Activated T-cell treated with anti-CD3 and anti-CD28 coated beads for 24 hours (primary cell): ENCODE measurements at regions not wholly inside any gene's neighbourhood (a gene's known extent, or its start where the extent isn't known, plus 50 kb on each side); places are given as distances from the start of the nearest gene placed in this dataset.
"Not testable (repeated sequence)": the region's sequence is repeated elsewhere in the genome, so short reads cannot be mapped to it uniquely, and the experiment has no call there.

ENCODE experiments used
- DNase-seq: peaks from one replicate; pipeline ENCODE4 v3.0.0-alpha.2; 2020; ENCODE audit warnings: low read depth

GRCh38 chr15:36406366-36406765, 173.1 kb upstream of the CDIN1 start:
- DNase-seq: no peak

- DNase-seq: no peak
Observed at GRCh38 chr15:36406911-36407310, 172.5 kb upstream of the CDIN1 start.

DNA sequence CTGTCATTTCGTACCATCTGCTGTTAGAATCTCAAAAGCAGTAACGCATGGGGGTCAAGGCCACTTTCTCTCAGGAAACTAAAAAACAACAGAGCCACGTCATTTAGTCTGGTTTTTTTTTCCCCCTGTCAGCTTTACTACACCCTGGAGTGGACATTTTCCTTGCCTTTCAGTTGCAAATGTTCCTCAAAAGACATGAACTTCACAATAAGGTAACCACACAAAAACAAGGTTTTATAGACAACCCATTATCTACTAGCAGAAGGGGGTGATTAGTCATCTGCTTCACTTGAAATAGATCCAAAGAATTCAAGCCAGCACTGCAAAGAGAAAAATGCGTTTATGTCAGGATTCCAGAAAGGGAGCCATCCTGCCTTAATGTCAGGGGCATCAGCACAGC, 171.8 kb upstream of the CDIN1 start:
- DNase-seq: no peak

DNA sequence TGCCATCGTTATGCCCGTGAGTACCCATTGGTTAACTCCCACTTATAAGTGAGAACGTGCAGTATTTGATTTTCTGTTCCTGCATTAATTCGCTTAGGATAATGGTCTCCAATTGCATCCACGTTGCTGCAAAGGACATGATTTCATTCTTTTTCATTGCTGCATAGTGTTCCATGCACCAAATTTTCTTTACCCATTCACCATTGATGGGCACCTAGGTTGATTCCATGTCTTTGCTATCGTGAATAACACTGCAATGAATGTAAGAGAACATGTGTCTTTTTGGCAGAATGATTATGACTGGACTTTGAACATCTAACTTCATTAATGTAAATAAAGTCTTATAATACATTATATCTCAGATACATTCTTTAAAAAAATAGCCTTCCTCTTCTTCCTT, 169.6 kb upstream of the CDIN1 start:
- no peak for DNase-seq

DNA sequence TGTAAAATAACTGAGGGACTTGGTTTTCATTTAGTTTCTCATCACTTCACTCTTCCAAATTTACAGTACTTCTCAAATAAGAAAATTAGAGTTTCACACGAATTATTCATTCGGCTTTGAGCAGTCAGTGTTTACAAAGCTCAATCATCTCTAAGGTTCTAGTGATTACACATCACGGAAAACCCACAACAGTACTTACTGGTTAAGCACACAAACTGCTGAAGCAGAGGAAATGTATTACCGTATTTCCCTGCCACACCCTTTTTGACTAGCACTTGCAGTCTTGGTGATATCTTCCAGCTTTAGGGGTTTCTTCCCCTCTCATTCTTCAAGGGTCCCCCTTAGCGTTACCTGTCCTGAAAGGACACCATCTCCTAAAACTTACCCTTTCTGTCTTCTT, 164.8 kb upstream of the CDIN1 start:
- no peak for DNase-seq

DNA sequence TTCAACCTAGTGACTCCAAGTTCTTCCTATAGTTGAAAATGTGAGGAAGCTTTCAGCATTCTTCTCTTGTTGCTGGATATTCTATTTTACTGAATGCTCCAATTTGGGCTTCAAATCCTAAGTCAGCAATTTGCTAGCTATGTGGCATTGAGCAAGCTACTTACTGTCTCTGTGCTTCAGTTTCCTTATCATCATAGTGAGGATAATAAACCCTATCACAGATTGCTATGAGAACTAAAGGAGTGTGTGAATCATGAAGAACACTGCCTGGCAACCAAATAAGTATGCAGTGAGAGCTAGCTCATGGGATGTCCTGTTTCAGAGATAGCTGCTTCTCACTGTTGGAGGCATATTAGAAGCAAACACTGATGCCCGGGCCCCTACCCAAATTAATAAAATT, 163.8 kb upstream of the CDIN1 start:
- DNase-seq: no peak

GRCh38 chr15:36422631-36423030, 156.8 kb upstream of the CDIN1 start:
- DNase-seq: no peak

DNA sequence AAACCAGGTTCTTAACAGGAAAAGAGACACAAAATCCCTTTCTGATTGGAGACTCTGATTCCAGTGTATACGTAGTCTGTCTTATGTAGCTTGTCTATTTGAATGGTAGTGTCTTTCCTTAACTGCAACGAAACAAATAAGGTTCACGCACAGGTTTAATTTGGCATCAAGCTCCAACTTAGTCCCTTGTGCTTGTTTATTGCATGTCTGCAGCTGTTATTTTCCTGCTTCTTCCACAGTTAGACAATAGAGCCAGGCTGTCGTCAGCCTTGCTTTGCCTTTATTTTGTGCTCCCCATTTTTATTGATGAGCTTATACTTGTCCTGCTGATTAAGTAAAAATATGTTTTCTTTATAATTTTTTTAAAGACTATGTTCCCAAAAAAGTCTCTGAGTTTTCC, 152.7 kb upstream of the CDIN1 start:
- DNase-seq: no peak

GRCh38 chr15:36428102-36428845, 151.2 kb upstream of the CDIN1 start:
- DNase-seq: no peak

DNA sequence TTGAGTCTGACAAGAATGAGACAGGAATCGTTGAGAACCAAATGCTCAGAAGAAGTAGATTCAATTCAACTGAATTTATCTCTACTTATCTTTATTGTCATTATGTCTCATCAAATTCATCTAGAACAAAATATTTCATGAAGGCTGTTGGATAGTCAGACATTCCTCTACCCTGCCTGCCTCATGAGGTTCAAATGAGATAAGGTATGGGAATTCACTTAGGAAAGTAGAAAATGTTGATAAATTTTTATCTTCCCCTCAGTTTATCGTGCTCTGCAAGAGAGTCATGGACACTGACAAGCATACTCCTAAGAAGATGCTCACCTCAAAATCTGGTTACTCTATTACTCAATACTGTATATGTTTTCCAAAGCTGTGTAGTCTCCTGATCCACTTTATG, 149.7 kb upstream of the CDIN1 start:
- DNase-seq: no peak

DNA sequence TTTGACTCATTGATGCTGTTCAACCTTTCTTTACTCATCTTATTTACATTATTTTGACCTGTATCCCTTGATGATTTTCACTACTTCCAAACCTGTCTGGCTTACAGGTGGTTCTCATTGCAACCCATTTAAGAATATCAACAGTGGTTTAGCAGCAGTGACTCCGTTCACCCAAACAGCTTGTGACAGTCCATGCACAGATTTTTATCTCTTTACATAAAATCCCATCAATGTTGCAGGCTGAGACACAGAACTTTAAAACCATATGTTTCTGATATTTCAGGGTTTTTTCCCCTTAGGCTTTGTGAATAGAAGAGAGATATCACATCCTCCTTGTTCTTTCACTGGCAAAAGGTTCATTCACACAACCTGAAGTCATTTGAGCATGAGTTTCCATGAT, 149.1 kb upstream of the CDIN1 start:
- DNase-seq: no peak

DNA sequence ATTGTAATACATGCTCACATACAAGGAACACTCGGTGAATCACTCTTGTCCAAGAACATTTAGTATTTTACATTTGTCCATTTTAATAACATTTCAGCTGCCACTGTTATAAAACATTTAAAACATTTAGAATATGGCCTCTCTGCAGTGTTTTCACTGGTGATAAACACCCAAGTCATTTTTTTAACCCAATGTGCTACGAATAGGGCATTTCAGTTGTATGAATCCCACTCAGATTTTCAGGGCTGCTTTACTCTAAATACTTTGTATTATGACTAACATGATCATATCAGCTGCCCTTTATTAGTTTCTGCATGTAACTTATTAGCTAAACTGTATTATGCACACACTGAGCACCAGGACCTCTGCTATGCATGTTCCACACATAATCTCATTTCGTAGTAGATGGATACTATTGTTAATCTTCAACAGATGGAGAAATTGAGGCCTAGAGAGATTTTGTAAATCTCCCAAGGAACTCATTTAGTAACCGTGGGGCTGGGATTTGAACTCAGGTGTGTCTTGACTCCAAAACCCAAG, 148.6 kb upstream of the CDIN1 start:
- no peak for DNase-seq

DNA sequence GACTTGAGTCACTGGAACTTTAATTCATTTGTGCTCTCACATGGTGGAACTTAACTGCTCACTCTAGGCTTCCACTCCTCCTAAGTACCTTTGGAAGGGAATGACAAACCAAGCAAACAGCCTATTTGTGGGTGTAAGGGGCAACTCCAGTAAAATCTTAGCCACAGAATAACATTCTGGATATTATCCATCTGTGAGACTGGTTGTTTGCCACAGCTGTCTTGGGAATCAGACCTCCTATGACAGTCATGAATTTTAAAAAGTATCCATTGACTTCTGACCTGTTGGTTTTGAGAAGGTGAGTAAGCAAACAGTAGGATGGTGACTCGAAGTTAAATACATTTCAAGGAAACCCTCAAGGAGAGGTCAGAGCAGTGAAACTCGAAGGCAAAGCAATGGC, 147.3 kb upstream of the CDIN1 start:
- no peak for DNase-seq

- no peak for DNase-seq
Observed at GRCh38 chr15:36434177-36434576, 145.2 kb upstream of the CDIN1 start.

GRCh38 chr15:36438499-36438898, 140.9 kb upstream of the CDIN1 start:
- DNase-seq: no peak

DNA sequence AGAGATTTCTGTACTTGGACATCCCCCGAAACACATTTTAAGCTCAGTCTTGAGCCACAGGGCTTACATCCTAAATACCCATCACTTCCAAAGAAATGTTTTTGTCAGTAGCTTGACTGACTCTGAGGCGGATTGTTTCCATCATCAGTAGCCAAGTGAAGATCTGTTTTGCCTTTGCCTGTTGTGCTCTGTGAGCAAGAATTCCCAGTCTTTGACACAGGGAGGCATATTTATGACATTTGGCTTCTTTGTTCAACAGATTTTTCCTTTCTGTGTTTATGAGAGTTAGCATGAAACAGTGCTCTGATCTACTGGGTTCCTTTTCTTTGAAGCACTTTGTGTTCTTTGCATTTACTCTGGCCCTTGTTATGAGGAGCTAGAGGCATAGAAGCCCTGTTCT, 132.1 kb upstream of the CDIN1 start:
- no peak for DNase-seq

DNA sequence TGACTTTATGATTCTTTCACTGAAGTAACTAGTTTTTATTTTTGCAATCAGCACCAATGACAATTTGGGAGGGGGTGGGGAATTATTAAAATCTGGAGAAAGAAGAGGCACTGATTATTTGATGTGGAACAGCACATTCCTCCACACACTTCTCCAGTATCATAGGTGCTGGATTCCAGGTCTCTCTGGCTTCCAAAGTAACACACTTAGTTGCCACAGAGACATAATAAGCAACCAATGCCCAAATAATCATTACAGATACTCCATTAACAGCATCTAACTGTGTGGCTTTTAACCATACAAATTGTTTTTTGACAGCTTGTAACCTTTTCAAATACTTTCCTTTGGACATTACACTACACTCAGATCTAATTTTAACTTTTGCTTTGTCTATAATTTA, 131.0 kb upstream of the CDIN1 start:
- DNase-seq: no peak

DNA sequence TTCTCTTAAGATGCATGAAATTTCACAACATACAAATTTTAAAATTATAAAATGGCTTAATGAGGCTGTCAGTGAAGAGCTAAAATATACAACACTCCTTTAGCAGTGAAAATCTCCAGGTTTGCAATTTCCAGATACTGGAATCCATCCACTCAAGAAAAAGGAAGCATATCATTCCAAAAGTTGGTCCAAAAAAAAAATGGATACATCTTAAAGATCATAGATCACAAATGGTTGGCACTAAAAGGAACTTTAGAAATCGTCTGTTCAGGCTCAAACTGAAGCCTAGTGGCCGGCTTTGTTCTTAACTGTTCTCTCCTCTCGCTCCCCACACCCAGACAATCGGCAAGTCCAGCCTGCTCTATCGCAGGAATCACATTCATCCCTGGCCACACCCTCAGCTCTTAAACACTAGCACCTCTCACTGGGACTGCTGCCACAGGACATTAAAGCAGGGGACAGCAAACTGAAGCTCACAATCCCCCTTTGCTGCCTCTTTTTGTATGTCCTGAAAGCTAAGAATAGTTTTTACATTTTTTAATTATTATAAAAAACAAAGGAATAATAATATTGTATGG, 130.3 kb upstream of the CDIN1 start:
- no peak for DNase-seq

DNA sequence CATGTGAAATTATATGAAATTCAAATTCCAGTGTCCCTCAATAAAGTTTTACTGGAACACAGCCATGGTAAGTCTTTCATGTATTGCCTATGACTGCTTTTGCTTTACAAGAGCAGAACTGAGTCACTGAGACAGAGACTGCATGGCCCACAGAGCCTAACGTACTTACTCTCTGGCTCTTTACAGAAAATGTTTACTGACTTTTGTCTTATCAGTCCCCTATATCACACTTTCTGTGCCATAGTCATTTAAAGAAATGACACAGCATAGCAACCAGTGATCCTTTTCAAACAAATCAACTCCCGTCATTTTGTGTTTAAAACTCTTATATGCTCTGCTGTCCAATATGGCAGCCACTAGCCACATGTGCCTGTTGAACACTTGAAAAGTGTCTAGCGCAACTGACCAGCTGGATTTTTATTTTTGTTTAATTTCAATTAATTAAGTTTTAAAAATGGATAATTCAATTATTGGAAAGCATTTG, 129.7 kb upstream of the CDIN1 start:
- DNase-seq: no peak

GRCh38 chr15:36454244-36454643, 125.2 kb upstream of the CDIN1 start:
- not testable (repeated sequence) for DNase-seq

DNA sequence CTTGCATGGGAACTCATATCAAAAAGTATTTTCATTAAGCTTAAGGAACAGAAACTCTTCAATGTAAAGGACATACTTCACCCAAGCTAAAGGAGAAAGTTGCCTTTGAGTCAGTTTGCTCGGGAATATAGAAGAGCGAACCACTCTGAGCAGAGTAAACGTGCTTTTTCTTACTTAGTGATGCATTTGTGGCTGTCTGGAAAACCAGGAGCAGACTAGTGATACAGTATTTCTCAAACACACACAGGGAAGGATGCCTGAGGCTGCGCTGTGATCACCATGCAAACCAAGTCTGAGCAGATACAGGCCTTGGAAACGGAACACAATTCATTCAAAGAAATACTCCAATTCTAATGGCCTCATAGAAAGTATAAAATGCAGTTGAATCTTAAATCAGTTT, 121.0 kb upstream of the CDIN1 start:
- DNase-seq: no peak

- no peak for DNase-seq
Observed at GRCh38 chr15:36465304-36465703, 114.1 kb upstream of the CDIN1 start.

DNA sequence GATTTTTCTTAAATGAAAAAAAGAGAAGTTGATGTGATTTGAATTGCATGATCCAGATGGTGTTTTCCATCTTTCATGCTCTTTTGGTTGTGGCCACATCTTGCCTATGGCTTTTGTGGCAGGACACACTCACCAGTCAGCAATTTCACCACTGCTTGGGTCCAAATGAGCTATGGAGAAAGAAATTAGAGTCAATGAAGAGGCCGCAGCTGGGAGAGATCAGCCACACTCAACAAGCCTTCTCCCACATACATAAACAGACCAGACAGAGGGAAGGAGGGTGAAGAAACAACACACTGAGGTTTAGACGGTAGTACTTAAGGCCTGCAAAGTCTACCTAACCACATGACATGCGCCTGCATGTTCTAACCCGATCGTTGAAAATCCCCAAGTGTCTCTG, 110.7 kb upstream of the CDIN1 start:
- no peak for DNase-seq
